Adrenal gland (tissue), 9 donors: ENCODE measurements at regions not wholly inside any gene's neighbourhood (a gene's known extent, or its start where the extent isn't known, plus 50 kb on each side); places are given as distances from the start of the nearest gene placed in this dataset.
A peak's percentile ranks its signal among the peaks of the same experiment; 100 is the strongest.
"Not testable (repeated sequence)": the region's sequence is repeated elsewhere in the genome, so short reads cannot be mapped to it uniquely, and the experiment has no call there.

Experiments
- DNase-seq, 7 donors: peaks; one replicate each; pipeline ENCODE4 v3.0.0-alpha.2; 2019 to 2020
- H3K27ac ChIP-seq, 5 donors: fragments of 200-600 bp; sonication (generic) in 4 of 5; 1 replicate in 3 of 5; 2 replicates in 2 of 5; pipeline versions ENCODE4 v1.5.1 to v1.8.0; 2016 to 2020; ENCODE audit warnings: mild to moderate bottlenecking in 1 of 5
- H3K27me3 ChIP-seq: fragments of 200-600 bp; 2 replicates; pipeline ENCODE4 v1.8.0; 2021
- H3K36me3 ChIP-seq, 2 donors: fragments of 200-600 bp; replicated peaks in 1 of 2; 1 replicate in 1 of 2; 2 replicates in 1 of 2; pipeline versions ENCODE4 v1.5.1 to v1.8.0; 2018 to 2022
- H3K4me1 ChIP-seq, 2 donors: fragments of 200-600 bp; replicated peaks in 1 of 2; 1 replicate in 1 of 2; 2 replicates in 1 of 2; pipeline versions ENCODE4 v1.5.1 to v1.8.0; 2018 to 2021
- H3K4me3 ChIP-seq, 4 donors: fragments of 200-600 bp; sonication (generic) in 3 of 4; one replicate each; pipeline ENCODE4 v1.5.1; 2016 to 2018
- H3K9me3 ChIP-seq, 3 donors: fragments of 200-600 bp; sonication (generic) in 1 of 3; replicated peaks in 1 of 3; 1 replicate in 2 of 3; 2 replicates in 1 of 3; pipeline versions ENCODE4 v1.5.1 to v1.8.0; 2016 to 2021
- CTCF ChIP-seq, 6 experiments: fragments of 450-650 bp in 4 of 6; fragments of 200-600 bp in 2 of 6; sonication (generic) in 1 of 6; IDR thresholded peaks; 1 replicate in 5 of 6; 2 replicates in 1 of 6; pipeline versions ENCODE4 v1.5.1 to v1.8.0; 2016 to 2021; ENCODE audit warnings: antibody characterized with exemption in 6 of 6, mild to moderate bottlenecking in 2 of 6, moderate library complexity in 1 of 6
- POLR2A ChIP-seq, 2 donors: fragments of 450-650 bp; IDR thresholded peaks; one replicate each; pipeline ENCODE4 v1.6.1; 2017; ENCODE audit warnings: antibody characterized with exemption in 2 of 2, mild to moderate bottlenecking in 2 of 2, moderate library complexity in 1 of 2
- WGBS, 4 donors: extraction: QIAGEN DNeasy Blood & Tissue Kit in 2 of 4; methylation state at CpG; one replicate each; pipeline versions ENCODE4 v1.1.5 to v1.1.7; 2013 to 2017; 5-methylcytosine and 5-hydroxymethylcytosine counted together
- intact Hi-C, 2 donors: fragments of 100-400 bp; cut with DNase I; formaldehyde crosslinking; loops; one replicate each; pipeline versions ENCODE4 v1.14.1 to v1.15.0; 2022 to 2023
- small RNA-seq, 2 donors: library from RNA; depleted of rRNA; stranded (forward); fragments of <200 nt; gene quantifications; one replicate each; pipeline ENCODE3, GENCODE V24; 2016
- donor health status: healthy with polysubstance abuse.
- donor health status: Bipolar disorder and iron deficiency.
- donor health status: DM: yes; HTN: yes; CAD: no.
- donor health status: DM: no; HTN: no; CAD: no.
- donor health status: DM: no; HTN: no; CAD: no.

- peaks cover 5% of the 10 kb centered on the region for H3K27me3 ChIP-seq
- WGBS, 4 donors, result 16 to 35% (median 21%) methylated on average over 30 to 42 of the region's 42 CpGs
- H3K4me1 ChIP-seq, result no peaks in the 10 kb centered on the region
- DNase-seq, result no peak
- H3K36me3 ChIP-seq, result no peaks in the 10 kb centered on the region
- no peak overlapping the region for H3K27ac ChIP-seq
- no peak overlapping the region for H3K4me3 ChIP-seq
- no peaks in the 10 kb centered on the region for H3K9me3 ChIP-seq
- TF ChIP-seq CTCF (IDR thresholded peaks at IDR 0.05) (peak in 2 of 6 experiments; percentile 10 to 18), POLR2A (IDR thresholded peaks at IDR 0.05) (no peak)
- intact Hi-C loops, result no loop called here
These were observed 57.8 kb upstream of the ALDH3B2 start for GRCh38 chr11:67732045-67732787.

GRCh38 chr11:67731583-67731982, 57.2 kb upstream of the ALDH3B2 start:
- intact Hi-C loops, result no loop called here
- H3K4me3 ChIP-seq, result no peak overlapping the region
- no peak for TF ChIP-seq CTCF (IDR thresholded peaks at IDR 0.05)
- TF ChIP-seq POLR2A (IDR thresholded peaks at IDR 0.05), result no peak
- H3K4me1 ChIP-seq, result no peaks in the 10 kb centered on the region
- no peak for DNase-seq
- H3K36me3 ChIP-seq, result no peaks in the 10 kb centered on the region
- H3K27ac ChIP-seq, result no peak overlapping the region
- peaks cover 5% of the 10 kb centered on the region for H3K27me3 ChIP-seq
- WGBS, 4 donors, result 32 to 58% (median 43%) methylated on average over 5 to 14 of the region's 14 CpGs
- no peaks in the 10 kb centered on the region for H3K9me3 ChIP-seq

GRCh38 chr11:67728163-67728571, 53.7 kb upstream of the ALDH3B2 start:
- intact Hi-C loops, result loop anchor here in 1 of 2 donors (10.0 kb wide), 1 partner anchor 53 kb away; the partner anchor contains the start of gene ALDH3B2
- H3K4me3 ChIP-seq, DNase-seq, H3K27me3 ChIP-seq, H3K36me3 ChIP-seq, H3K9me3 ChIP-seq, H3K27ac ChIP-seq, H3K4me1 ChIP-seq: not testable (repeated sequence)
- 80 to 100% (median 86%) methylated on average over 2 to 3 of the region's 3 CpGs for WGBS, 4 donors

GRCh38 chr11:67727066-67728040, 52.9 kb upstream of the ALDH3B2 start:
- DNase-seq, H3K27me3 ChIP-seq, H3K36me3 ChIP-seq, H3K4me3 ChIP-seq, H3K4me1 ChIP-seq, H3K9me3 ChIP-seq, H3K27ac ChIP-seq: not testable (repeated sequence)
- 70 to 85% (median 82%) methylated on average over 12 to 19 of the region's 19 CpGs for WGBS, 4 donors
- intact Hi-C loops, result loop anchor here in 1 of 2 donors (10.0 kb wide), 1 partner anchor 53 kb away; the partner anchor contains the start of gene ALDH3B2

Small RNA genes lying in the stretch of these regions (small RNA-seq; reads per million reads assigned to genes)
- 0 reads per million in 2 donors for gene AP003385.4
- 0 reads per million in 2 donors for gene AP003716.2
- 0 reads per million in 2 donors for gene RNU6-46P
